HEK293 (cell line): ENCODE measurements at regions not wholly inside any gene's neighbourhood (a gene's known extent, or its start where the extent isn't known, plus 50 kb on each side); places are given as distances from the start of the nearest gene placed in this dataset.

Source experiments
- CTCF ChIP-seq: fragments of 450-650 bp; formaldehyde crosslinking; IDR thresholded peaks from 2 replicates; pipeline ENCODE4 v1.5.1; 2016; ENCODE audit warnings: missing biosample characterization, missing genetic modification characterization
- REST ChIP-seq: fragments of 450-650 bp; formaldehyde crosslinking; IDR thresholded peaks from 2 replicates; pipeline ENCODE4 v1.5.1; 2016; ENCODE audit warnings: missing biosample characterization, missing genetic modification characterization
- ZBTB1 ChIP-seq: fragments of 450-650 bp; formaldehyde crosslinking; IDR thresholded peaks from 2 replicates; pipeline ENCODE4 v1.5.1; 2016; ENCODE audit warnings: missing biosample characterization, missing genetic modification characterization
- ZBTB7A ChIP-seq: fragments of 450-650 bp; formaldehyde crosslinking; IDR thresholded peaks from 2 replicates; pipeline ENCODE4 v1.5.1; 2016; ENCODE audit warnings: low read depth, missing biosample characterization, missing genetic modification characterization
- ZNF184 ChIP-seq: fragments of 450-650 bp; IDR thresholded peaks from 2 replicates; pipeline ENCODE4 v1.5.1; 2018; ENCODE audit warnings: missing biosample characterization, mild to moderate bottlenecking, missing genetic modification characterization
- ZNF202 ChIP-seq: fragments of 450-650 bp; formaldehyde crosslinking; IDR thresholded peaks from 2 replicates; pipeline ENCODE4 v1.5.1; 2016; ENCODE audit warnings: missing biosample characterization, missing genetic modification characterization, borderline replicate concordance
- ZNF37A ChIP-seq: fragments of 450-650 bp; IDR thresholded peaks from 2 replicates; pipeline ENCODE4 v1.5.1; 2018; ENCODE audit warnings: missing biosample characterization, missing genetic modification characterization
- ZNF660 ChIP-seq: fragments of 450-650 bp; IDR thresholded peaks from 2 replicates; pipeline ENCODE4 v1.5.1; 2018; ENCODE audit warnings: missing biosample characterization, mild to moderate bottlenecking, missing genetic modification characterization
- TF ChIP-seq, protein P1 (sequence below): fragments of 450-650 bp; formaldehyde crosslinking; IDR thresholded peaks from 2 replicates; pipeline ENCODE4 v1.5.1; 2016; ENCODE audit warnings: missing biosample characterization, missing genetic modification characterization
- TF ChIP-seq, protein P2 (sequence below): fragments of 450-650 bp; formaldehyde crosslinking; IDR thresholded peaks from 2 replicates; pipeline ENCODE4 v1.5.1; 2017; ENCODE audit warnings: missing biosample characterization, mild to moderate bottlenecking, missing genetic modification characterization, moderate library complexity

GRCh38 chr14:66254038-66254437 lies 232.1 kb upstream of the CCDC196 start:
- TF ChIP-seq, protein P1, sequence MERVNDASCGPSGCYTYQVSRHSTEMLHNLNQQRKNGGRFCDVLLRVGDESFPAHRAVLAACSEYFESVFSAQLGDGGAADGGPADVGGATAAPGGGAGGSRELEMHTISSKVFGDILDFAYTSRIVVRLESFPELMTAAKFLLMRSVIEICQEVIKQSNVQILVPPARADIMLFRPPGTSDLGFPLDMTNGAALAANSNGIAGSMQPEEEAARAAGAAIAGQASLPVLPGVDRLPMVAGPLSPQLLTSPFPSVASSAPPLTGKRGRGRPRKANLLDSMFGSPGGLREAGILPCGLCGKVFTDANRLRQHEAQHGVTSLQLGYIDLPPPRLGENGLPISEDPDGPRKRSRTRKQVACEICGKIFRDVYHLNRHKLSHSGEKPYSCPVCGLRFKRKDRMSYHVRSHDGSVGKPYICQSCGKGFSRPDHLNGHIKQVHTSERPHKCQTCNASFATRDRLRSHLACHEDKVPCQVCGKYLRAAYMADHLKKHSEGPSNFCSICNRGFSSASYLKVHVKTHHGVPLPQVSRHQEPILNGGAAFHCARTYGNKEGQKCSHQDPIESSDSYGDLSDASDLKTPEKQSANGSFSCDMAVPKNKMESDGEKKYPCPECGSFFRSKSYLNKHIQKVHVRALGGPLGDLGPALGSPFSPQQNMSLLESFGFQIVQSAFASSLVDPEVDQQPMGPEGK (tag by site-specific recombination), result no peak
- TF ChIP-seq CTCF (tag by site-specific recombination), result no peak
- TF ChIP-seq ZNF660, result no peak
- TF ChIP-seq, protein P2, sequence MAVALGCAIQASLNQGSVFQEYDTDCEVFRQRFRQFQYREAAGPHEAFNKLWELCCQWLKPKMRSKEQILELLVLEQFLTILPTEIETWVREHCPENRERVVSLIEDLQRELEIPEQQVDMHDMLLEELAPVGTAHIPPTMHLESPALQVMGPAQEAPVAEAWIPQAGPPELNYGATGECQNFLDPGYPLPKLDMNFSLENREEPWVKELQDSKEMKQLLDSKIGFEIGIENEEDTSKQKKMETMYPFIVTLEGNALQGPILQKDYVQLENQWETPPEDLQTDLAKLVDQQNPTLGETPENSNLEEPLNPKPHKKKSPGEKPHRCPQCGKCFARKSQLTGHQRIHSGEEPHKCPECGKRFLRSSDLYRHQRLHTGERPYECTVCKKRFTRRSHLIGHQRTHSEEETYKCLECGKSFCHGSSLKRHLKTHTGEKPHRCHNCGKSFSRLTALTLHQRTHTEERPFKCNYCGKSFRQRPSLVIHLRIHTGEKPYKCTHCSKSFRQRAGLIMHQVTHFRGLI (tag by site-specific recombination), result no peak
- TF ChIP-seq ZNF202 (tag by site-specific recombination), result no peak
- no peak for TF ChIP-seq ZBTB1 (tag by site-specific recombination)
- TF ChIP-seq ZBTB7A (tag by site-specific recombination), result no peak
- TF ChIP-seq ZNF184 (tag by site-specific recombination), result no peak
- no peak for TF ChIP-seq ZNF37A (tag by site-specific recombination)
- no peak for TF ChIP-seq REST (tag by site-specific recombination)
